ENCODE measurements at regions not wholly inside any gene's neighbourhood (a gene's known extent, or its start where the extent isn't known, plus 50 kb on each side); places are given as distances from the start of the nearest gene placed in this dataset.

GRCh38 chr20:51301026-51301425 is 241.5 kb downstream of the NFATC2 start:
- no peak for TF ChIP-seq CTCF (IDR thresholded peaks at IDR 0.05; ENCODE audit: low read depth, low read length, poor library complexity, severe bottlenecking)
- TF ChIP-seq EZH2phosphoT487 (IDR thresholded peaks at IDR 0.05; ENCODE audit: borderline replicate concordance, low read length): no peak

Data from DOHH2 (cell line).